HL-60 (cell line): ENCODE measurements at regions not wholly inside any gene's neighbourhood (a gene's known extent, or its start where the extent isn't known, plus 50 kb on each side); places are given as distances from the start of the nearest gene placed in this dataset.

Experiments
- TF ChIP-seq, protein P1 (sequence below): IDR thresholded peaks from one replicate; pipeline ENCODE4 v1.5.1; 2011; ENCODE audit warnings: low read length, control low read depth, inconsistent platforms; ENCODE audit not compliant: insufficient read depth
- TF ChIP-seq, protein P2 (sequence below): IDR thresholded peaks from 2 replicates; pipeline ENCODE4 v1.6.1; 2012; ENCODE audit warnings: low read depth; ENCODE audit not compliant: insufficient replicate concordance

DNA sequence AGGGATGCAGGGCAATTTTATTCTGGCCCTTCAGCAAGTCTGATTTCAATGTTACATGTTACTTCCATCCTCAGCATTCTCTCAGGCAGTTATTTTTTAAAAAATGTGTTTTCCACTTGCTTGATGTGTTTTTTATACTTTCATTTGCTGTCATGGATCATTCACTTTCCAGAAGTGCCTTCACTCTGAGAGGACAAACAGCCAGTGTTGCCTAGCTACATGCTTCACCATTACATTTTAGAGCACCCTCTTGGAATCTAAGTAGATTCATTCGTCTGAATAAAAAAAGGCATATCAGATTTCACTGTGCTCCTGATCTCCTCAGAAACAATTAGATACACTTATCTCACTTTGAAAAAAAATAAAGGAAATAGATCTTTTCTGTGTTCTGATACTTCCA, 93.6 kb upstream of the POU1F1 start:
- TF ChIP-seq, protein P1, sequence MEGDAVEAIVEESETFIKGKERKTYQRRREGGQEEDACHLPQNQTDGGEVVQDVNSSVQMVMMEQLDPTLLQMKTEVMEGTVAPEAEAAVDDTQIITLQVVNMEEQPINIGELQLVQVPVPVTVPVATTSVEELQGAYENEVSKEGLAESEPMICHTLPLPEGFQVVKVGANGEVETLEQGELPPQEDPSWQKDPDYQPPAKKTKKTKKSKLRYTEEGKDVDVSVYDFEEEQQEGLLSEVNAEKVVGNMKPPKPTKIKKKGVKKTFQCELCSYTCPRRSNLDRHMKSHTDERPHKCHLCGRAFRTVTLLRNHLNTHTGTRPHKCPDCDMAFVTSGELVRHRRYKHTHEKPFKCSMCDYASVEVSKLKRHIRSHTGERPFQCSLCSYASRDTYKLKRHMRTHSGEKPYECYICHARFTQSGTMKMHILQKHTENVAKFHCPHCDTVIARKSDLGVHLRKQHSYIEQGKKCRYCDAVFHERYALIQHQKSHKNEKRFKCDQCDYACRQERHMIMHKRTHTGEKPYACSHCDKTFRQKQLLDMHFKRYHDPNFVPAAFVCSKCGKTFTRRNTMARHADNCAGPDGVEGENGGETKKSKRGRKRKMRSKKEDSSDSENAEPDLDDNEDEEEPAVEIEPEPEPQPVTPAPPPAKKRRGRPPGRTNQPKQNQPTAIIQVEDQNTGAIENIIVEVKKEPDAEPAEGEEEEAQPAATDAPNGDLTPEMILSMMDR = no peak
- TF ChIP-seq, protein P2, sequence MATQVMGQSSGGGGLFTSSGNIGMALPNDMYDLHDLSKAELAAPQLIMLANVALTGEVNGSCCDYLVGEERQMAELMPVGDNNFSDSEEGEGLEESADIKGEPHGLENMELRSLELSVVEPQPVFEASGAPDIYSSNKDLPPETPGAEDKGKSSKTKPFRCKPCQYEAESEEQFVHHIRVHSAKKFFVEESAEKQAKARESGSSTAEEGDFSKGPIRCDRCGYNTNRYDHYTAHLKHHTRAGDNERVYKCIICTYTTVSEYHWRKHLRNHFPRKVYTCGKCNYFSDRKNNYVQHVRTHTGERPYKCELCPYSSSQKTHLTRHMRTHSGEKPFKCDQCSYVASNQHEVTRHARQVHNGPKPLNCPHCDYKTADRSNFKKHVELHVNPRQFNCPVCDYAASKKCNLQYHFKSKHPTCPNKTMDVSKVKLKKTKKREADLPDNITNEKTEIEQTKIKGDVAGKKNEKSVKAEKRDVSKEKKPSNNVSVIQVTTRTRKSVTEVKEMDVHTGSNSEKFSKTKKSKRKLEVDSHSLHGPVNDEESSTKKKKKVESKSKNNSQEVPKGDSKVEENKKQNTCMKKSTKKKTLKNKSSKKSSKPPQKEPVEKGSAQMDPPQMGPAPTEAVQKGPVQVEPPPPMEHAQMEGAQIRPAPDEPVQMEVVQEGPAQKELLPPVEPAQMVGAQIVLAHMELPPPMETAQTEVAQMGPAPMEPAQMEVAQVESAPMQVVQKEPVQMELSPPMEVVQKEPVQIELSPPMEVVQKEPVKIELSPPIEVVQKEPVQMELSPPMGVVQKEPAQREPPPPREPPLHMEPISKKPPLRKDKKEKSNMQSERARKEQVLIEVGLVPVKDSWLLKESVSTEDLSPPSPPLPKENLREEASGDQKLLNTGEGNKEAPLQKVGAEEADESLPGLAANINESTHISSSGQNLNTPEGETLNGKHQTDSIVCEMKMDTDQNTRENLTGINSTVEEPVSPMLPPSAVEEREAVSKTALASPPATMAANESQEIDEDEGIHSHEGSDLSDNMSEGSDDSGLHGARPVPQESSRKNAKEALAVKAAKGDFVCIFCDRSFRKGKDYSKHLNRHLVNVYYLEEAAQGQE = no peak
